ENCODE measurements at regions not wholly inside any gene's neighbourhood (a gene's known extent, or its start where the extent isn't known, plus 50 kb on each side); places are given as distances from the start of the nearest gene placed in this dataset.
A peak's percentile ranks its signal among the peaks of the same experiment; 100 is the strongest.
"Not testable (repeated sequence)": the region's sequence is repeated elsewhere in the genome, so short reads cannot be mapped to it uniquely, and the experiment has no call there.

GRCh38 chr4:104032896-104033295, 313.1 kb upstream of the TACR3 start:
- no peak for DNase-seq (ENCODE audit: low read depth)
- in situ Hi-C loops (cut with HindIII; ENCODE audit: low pct_unique_long_range_greater_than_20kb, low sequenced_read_pairs), result no loop called here

- DNase-seq (ENCODE audit: low read depth), result no peak
- in situ Hi-C loops (cut with HindIII; ENCODE audit: low pct_unique_long_range_greater_than_20kb, low sequenced_read_pairs), result no loop called here
These were observed 305.5 kb upstream of the TACR3 start for GRCh38 chr4:104025251-104025650.

- DNase-seq (ENCODE audit: low read depth), result no peak
- in situ Hi-C loops (cut with HindIII; ENCODE audit: low pct_unique_long_range_greater_than_20kb, low sequenced_read_pairs), result no loop called here
These were observed 303.0 kb upstream of the TACR3 start for GRCh38 chr4:104022831-104023230.

GRCh38 chr4:104022226-104022625, 302.4 kb upstream of the TACR3 start:
- no peak for DNase-seq (ENCODE audit: low read depth)
- in situ Hi-C loops (cut with HindIII; ENCODE audit: low pct_unique_long_range_greater_than_20kb, low sequenced_read_pairs), result no loop called here

DNA sequence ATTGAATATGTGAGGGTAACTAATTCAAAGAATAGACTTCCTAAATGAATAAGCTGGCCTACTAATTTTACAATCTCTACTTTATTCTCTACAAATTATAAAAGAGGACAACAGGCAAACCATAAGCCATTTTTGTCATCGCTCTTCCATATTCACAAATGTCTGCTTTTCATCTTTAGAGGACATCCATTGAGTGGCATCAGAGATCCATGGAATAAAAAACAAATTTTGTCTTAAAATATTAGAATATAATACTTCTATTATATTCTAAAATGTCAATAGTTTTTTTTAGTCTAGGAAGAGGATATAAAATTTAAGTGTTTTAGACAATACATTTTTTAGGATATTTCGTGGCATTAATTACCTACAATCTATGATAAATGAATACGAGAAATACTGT, 300.9 kb upstream of the TACR3 start:
- no peak for DNase-seq (ENCODE audit: low read depth)
- in situ Hi-C loops (cut with HindIII; ENCODE audit: low pct_unique_long_range_greater_than_20kb, low sequenced_read_pairs), result no loop called here

DNA sequence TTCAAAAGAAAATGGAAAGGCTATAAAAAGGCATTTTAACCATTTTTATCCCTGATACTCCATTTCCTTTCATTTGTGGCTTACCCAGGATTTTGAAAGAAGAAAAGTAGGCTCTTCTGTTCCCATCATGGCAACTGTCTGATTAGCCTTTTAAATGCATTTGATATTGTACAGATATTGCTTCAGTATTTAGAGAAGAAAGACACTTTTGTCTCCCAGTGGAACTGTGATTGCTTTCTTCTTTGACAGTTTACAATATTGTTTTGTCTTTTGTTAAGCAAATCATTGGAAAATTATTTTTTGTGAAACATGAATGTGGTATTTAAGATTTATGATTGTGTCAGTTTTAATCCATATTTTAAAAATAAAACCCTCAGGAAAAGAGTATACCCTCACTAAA, 297.4 kb upstream of the TACR3 start:
- in situ Hi-C loops (cut with HindIII; ENCODE audit: low pct_unique_long_range_greater_than_20kb, low sequenced_read_pairs), result no loop called here

GRCh38 chr4:104015680-104016079, 295.9 kb upstream of the TACR3 start:
- in situ Hi-C loops (cut with HindIII; ENCODE audit: low pct_unique_long_range_greater_than_20kb, low sequenced_read_pairs), result no loop called here
- DNase-seq (ENCODE audit: low read depth), result peak; percentile 5

More for the DNA sequence above, 297.4 kb upstream of the TACR3 start:
- no peak for DNase-seq (ENCODE audit: low read depth)

GRCh38 chr4:104010722-104011121, 290.9 kb upstream of the TACR3 start:
- no peak for DNase-seq (ENCODE audit: low read depth)
- in situ Hi-C loops (cut with HindIII; ENCODE audit: low pct_unique_long_range_greater_than_20kb, low sequenced_read_pairs), result no loop called here

GRCh38 chr4:104002318-104002717, 282.5 kb upstream of the TACR3 start:
- DNase-seq (ENCODE audit: low read depth); in situ Hi-C loops (cut with HindIII; ENCODE audit: low pct_unique_long_range_greater_than_20kb, low sequenced_read_pairs): not testable (repeated sequence)

GRCh38 chr4:103998756-103999155, 279.0 kb upstream of the TACR3 start:
- in situ Hi-C loops (cut with HindIII; ENCODE audit: low pct_unique_long_range_greater_than_20kb, low sequenced_read_pairs), result no loop called here

DNA sequence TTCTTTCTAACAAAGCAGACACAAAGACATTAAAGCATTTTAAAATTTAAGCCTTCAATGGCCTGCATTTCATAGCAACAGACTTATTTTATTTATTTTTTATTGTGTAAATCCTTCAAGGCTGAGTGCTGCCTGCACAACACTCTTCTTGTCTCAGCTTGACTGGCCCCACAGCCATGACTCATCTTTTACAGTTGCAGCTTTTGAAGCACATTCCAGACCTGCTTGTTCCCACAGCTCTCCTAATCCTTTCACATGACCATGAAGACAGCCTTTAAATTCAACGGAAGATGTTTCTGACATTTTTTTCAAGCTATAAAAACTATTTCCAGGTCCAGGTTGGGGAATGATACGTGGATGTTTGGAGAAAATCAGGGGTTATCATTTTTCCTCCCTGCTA, 276.9 kb upstream of the TACR3 start:
- in situ Hi-C loops (cut with HindIII; ENCODE audit: low pct_unique_long_range_greater_than_20kb, low sequenced_read_pairs), result no loop called here
- DNase-seq (ENCODE audit: low read depth), result peak; percentile 76

More at GRCh38 chr4:103998756-103999155, 279.0 kb upstream of the TACR3 start:
- no peak for DNase-seq (ENCODE audit: low read depth)

DNA sequence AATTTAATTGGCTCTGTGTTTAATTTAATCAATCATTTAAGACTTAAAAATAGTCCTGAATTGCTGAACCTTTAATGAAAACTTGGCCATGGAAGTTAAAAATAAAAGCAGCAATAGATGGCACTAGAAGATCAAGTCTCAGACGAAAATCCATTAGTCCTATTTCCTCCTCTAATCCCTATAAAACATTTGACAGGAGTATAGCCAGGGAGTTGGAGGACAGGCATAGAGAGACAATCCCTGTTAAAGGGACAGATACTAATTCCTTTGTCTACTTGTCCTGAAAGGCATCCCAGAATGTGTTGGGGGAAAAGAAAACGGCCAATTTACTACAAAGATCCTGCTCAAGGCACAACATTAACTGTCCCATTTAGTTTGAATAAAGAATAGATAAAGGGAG, 276.3 kb upstream of the TACR3 start:
- in situ Hi-C loops (cut with HindIII; ENCODE audit: low pct_unique_long_range_greater_than_20kb, low sequenced_read_pairs), result no loop called here
- peak; percentile 56 for DNase-seq (ENCODE audit: low read depth)

GRCh38 chr4:103994059-103994458, 274.3 kb upstream of the TACR3 start:
- DNase-seq (ENCODE audit: low read depth), result no peak
- in situ Hi-C loops (cut with HindIII; ENCODE audit: low pct_unique_long_range_greater_than_20kb, low sequenced_read_pairs), result no loop called here

GRCh38 chr4:103982454-103982853, 262.7 kb upstream of the TACR3 start:
- in situ Hi-C loops (cut with HindIII; ENCODE audit: low pct_unique_long_range_greater_than_20kb, low sequenced_read_pairs), result no loop called here
- DNase-seq (ENCODE audit: low read depth), result no peak

- in situ Hi-C loops (cut with HindIII; ENCODE audit: low pct_unique_long_range_greater_than_20kb, low sequenced_read_pairs), result no loop called here
- no peak for DNase-seq (ENCODE audit: low read depth)
These were observed 228.6 kb upstream of the TACR3 start for GRCh38 chr4:103948244-103949018.

GRCh38 chr4:103947617-103948016, 227.8 kb upstream of the TACR3 start:
- in situ Hi-C loops (cut with HindIII; ENCODE audit: low pct_unique_long_range_greater_than_20kb, low sequenced_read_pairs), result no loop called here
- DNase-seq (ENCODE audit: low read depth), result no peak

DNA sequence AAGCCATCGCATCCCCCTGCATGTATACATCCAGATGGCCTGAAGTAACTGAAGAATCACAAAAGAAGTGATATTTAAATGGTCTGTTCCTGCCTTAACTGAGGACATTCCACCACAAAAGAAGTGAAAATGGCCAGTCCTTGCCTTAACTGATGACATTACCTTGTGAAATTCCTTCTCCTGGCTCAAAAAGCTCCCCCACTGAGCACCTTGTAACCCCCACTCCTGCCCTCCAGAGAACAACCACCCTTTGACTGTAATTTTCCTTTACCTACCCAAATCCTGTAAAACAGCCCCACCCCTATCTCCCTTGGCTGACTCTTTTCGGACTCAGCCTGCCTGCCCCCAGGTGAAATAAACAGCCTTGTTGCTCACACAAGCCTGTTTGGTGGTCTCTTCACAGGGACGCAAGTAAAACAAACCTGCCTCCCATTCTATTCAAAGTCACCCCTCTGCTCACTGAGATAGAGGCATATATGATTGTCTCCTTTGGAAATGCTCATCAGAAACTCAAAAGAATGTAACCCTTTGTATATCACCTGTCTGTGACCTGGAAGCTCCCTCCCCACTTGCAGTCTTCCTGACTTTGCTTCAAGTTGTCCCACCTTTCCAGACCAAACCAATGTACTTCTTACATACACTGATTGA, 227.0 kb upstream of the TACR3 start:
- in situ Hi-C loops (cut with HindIII; ENCODE audit: low pct_unique_long_range_greater_than_20kb, low sequenced_read_pairs); DNase-seq (ENCODE audit: low read depth): not testable (repeated sequence)

GRCh38 chr4:103938488-103938887, 218.7 kb upstream of the TACR3 start:
- in situ Hi-C loops (cut with HindIII; ENCODE audit: low pct_unique_long_range_greater_than_20kb, low sequenced_read_pairs), result no loop called here
- no peak for DNase-seq (ENCODE audit: low read depth)

DNA sequence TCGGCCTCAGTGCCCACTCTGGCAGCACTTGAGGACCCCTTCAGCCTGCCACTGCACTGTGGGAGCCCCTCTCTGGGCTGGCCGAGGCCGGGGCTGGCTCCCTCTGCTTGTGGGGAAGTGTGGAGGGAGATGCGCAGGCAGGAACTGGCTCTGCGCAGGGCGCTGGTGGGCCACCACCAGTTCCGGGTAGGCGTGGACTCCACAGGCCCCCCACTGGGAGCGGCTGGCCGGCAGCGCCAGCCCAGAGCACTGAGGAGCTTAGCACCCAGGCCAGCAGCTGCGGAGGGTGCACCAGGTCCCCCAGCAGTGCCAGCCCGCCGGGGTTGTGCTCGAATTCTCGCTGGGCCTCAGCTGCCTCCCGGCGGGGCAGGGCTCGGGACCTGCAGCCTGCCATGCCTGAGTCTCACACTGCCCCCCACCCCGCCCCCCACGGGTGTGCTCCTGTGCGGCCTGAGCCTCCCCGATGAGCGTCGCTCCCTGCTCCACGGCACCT, 216.9 kb upstream of the TACR3 start:
- DNase-seq (ENCODE audit: low read depth), result no peak
- in situ Hi-C loops (cut with HindIII; ENCODE audit: low pct_unique_long_range_greater_than_20kb, low sequenced_read_pairs), result no loop called here
